Loucy (cell line): ENCODE measurements at regions not wholly inside any gene's neighbourhood (a gene's known extent, or its start where the extent isn't known, plus 50 kb on each side); places are given as distances from the start of the nearest gene placed in this dataset.

Experiments
- EZH2phosphoT487 ChIP-seq: fragments of 200-600 bp; IDR thresholded peaks from 2 replicates; pipeline ENCODE4 v1.6.1; 2018; ENCODE audit warnings: antibody characterized with exemption, mild to moderate bottlenecking, moderate library complexity, borderline replicate concordance
- TF ChIP-seq, protein P1 (sequence below): fragments of 200-600 bp; sonication (generic); conservative IDR thresholded peaks from 2 replicates; pipeline ENCODE4 v1.5.1; 2014; ENCODE audit warnings: mild to moderate bottlenecking, antibody characterized with exemption, low read length

DNA sequence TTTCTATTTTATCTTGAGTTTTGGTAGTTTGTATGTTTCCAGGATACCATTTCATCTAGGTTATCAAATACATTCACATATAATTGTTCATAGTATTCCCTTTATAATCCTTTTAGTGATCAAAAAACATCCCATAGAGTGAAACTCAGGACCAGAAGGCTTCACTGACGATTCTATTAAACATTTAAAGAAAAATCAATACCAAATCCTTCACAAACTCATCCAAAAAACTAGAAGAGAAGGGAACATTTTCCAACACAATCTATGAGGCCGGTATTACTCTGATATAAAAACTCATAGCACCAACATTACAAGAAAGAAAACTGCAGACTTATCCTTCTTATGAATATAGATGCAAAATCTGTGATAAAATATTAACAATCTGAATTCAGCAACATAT is 203.4 kb downstream of the ANKRD50 start:
- TF ChIP-seq, protein P1, sequence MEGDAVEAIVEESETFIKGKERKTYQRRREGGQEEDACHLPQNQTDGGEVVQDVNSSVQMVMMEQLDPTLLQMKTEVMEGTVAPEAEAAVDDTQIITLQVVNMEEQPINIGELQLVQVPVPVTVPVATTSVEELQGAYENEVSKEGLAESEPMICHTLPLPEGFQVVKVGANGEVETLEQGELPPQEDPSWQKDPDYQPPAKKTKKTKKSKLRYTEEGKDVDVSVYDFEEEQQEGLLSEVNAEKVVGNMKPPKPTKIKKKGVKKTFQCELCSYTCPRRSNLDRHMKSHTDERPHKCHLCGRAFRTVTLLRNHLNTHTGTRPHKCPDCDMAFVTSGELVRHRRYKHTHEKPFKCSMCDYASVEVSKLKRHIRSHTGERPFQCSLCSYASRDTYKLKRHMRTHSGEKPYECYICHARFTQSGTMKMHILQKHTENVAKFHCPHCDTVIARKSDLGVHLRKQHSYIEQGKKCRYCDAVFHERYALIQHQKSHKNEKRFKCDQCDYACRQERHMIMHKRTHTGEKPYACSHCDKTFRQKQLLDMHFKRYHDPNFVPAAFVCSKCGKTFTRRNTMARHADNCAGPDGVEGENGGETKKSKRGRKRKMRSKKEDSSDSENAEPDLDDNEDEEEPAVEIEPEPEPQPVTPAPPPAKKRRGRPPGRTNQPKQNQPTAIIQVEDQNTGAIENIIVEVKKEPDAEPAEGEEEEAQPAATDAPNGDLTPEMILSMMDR = no peak
- TF ChIP-seq EZH2phosphoT487 = no peak
